Mucosa of stomach (tissue), 1 donor: ENCODE measurements at regions not wholly inside any gene's neighbourhood (a gene's known extent, or its start where the extent isn't known, plus 50 kb on each side); places are given as distances from the start of the nearest gene placed in this dataset.

ENCODE experiments used
- H3K27me3 ChIP-seq: one replicate; pipeline ENCODE4 v1.7.0; 2013; ENCODE audit warnings: mild to moderate bottlenecking, low read length; ENCODE audit not compliant: control insufficient read depth, insufficient read depth
- H3K36me3 ChIP-seq: one replicate; pipeline ENCODE4 v1.7.0; 2013; ENCODE audit warnings: low read length; ENCODE audit not compliant: control insufficient read depth, insufficient read depth
- H3K4me1 ChIP-seq: one replicate; pipeline ENCODE4 v1.7.0; 2013; ENCODE audit warnings: mild to moderate bottlenecking, low read length; ENCODE audit not compliant: control insufficient read depth, insufficient read depth
- H3K4me3 ChIP-seq: one replicate; pipeline ENCODE4 v1.7.0; 2013; ENCODE audit warnings: low read length
- H3K9ac ChIP-seq: one replicate; pipeline ENCODE4 v1.7.0; 2013; ENCODE audit warnings: mild to moderate bottlenecking, low read length, moderate library complexity
- H3K9me3 ChIP-seq: one replicate; pipeline ENCODE4 v1.7.0; 2013; ENCODE audit warnings: mild to moderate bottlenecking, low read length, moderate library complexity; ENCODE audit not compliant: control insufficient read depth
- donor health status: Pancreatic carcinoma.

DNA sequence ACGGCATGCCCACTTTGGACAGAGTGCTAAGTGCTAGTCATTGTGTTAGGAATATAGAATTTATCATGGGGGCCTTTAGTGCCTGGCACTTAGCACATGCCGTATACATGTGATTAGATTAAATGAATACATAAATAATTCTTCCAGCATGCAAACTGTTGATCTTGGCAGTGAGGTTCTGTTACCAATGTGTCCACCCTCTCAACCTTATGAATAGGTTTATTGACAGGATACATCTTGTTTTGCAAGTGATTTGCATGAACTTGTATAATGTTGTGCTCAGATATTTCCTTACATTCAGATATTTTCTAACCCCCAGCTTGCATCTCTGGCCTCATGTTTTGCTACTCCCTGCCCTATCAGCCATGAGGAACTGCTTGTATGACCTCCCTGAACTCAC lies 60.3 kb upstream of the ZNF648 start:
- Histone ChIP-seq H3K4me3 (no peak overlapping the region), H3K9ac (no peak overlapping the region), H3K9me3 (no peaks in the 10 kb centered on the region), H3K4me1 (peaks cover 26% of the 10 kb centered on the region), H3K27me3 (no peaks in the 10 kb centered on the region), H3K36me3 (no peaks in the 10 kb centered on the region)

DNA sequence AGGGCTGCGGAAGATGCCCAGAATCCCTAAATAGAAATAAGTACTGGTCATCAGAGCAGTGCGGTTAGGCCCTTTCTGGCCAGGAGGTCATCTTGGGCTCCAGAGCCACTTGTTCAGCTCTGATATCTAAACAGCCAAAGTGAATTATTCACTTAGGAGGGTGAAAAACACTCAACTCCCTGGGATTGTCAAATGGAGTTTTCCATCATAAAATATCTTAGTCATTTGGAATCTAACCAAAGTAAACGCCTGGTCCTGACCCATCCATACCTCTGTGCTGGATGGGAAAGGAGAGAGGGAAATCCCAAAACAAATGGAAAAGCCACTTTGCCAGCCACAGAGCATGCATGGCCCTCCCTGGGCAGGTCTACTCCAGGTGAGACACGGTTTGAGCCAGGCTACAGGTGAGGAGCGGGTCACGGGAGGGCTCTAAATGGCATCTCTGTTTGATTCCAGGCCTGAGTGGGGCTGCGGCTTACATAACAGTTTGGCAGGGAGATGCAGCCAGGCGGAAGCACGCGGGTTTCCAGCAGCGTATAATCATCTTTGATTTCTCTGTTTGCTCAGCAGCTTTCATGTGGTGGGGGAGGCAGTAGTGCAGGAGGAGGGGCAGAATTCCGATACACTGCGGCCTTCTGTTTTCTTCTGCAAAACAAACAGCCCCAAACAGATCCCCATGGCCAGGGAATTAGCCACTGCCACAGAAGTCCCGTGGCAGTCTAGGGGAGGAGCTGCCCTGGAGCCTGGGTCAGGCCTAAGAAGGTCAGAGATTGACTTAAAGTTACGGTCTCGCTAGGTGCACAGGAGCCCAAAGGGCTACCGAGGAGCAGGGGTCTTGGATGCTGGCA lies 59.1 kb upstream of the ZNF648 start:
- peaks cover 26% of the 10 kb centered on the region for H3K4me1 ChIP-seq
- no peaks in the 10 kb centered on the region for H3K9me3 ChIP-seq
- no peaks in the 10 kb centered on the region for H3K27me3 ChIP-seq
- no peak overlapping the region for H3K9ac ChIP-seq
- no peak overlapping the region for H3K4me3 ChIP-seq
- H3K36me3 ChIP-seq: no peaks in the 10 kb centered on the region

DNA sequence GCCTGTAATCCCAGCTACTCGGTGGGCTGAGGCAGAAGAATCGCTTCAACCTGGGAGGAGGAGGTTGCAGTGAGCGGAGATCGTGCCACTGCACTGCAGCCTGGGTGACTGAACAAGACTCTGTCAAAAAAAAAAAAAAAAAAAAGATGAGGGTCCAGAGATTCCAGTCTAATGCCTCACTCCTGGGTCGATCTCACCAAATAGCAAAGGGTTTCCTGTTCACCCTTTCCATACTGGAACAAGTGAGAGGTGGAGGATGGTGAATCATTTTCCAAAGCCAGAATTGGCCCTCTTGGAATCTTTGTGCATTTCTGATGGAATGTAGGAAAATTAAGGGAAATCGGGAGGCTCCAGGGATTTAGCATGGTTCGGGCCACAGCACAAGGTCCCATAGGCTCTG lies 58.1 kb upstream of the ZNF648 start:
- Histone ChIP-seq H3K36me3 (no peaks in the 10 kb centered on the region), H3K9me3 (no peaks in the 10 kb centered on the region), H3K4me3 (no peak overlapping the region), H3K9ac (no peak overlapping the region), H3K27me3 (no peaks in the 10 kb centered on the region), H3K4me1 (peaks cover 29% of the 10 kb centered on the region)

DNA sequence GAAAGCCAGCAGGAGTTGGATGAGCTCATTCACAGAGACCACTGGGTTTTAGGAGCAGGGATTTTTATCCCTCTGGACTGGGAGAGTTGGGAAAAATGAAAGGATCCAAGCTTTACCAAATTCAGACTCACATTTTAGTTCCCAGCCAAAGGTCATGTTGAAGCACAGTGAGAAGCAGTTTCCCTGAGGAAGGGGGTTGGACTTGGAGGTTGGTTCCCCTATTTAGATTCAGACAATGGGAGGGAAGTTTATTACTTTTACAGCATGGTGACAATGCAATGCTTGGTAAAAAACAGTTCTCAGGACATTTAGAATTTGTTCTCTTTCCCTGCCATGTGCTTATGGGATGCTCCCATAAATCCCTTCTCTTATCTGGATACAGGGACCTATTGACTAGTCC lies 57.3 kb upstream of the ZNF648 start:
- Histone ChIP-seq H3K9me3 (no peaks in the 10 kb centered on the region), H3K36me3 (no peaks in the 10 kb centered on the region), H3K4me1 (peaks cover 37% of the 10 kb centered on the region), H3K27me3 (no peaks in the 10 kb centered on the region), H3K4me3 (no peak overlapping the region), H3K9ac (no peak overlapping the region)

DNA sequence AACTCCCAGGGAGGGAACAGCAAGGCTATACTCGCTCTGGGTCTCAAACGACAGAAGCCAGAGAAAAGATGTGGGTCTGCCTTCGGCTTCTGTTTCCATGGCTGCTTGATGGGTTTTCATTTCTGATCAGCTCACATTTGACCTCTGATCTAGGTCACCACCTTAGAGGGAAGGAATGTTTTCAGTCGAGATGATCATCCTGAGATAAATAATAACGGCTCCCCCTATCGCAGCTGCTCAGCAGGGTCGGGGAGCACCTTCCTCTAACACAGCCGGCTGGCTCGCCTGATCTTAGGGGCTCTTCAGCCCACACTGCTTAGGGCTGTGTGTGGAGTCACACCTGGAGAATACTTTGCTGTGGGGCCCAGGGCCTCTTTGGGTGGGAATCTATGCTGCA lies 53.1 kb upstream of the ZNF648 start:
- Histone ChIP-seq H3K4me3 (no peak overlapping the region), H3K9ac (peak overlapping the region; percentile 54), H3K27me3 (no peaks in the 10 kb centered on the region), H3K9me3 (no peaks in the 10 kb centered on the region), H3K36me3 (no peaks in the 10 kb centered on the region), H3K4me1 (peaks cover 14% of the 10 kb centered on the region)

DNA sequence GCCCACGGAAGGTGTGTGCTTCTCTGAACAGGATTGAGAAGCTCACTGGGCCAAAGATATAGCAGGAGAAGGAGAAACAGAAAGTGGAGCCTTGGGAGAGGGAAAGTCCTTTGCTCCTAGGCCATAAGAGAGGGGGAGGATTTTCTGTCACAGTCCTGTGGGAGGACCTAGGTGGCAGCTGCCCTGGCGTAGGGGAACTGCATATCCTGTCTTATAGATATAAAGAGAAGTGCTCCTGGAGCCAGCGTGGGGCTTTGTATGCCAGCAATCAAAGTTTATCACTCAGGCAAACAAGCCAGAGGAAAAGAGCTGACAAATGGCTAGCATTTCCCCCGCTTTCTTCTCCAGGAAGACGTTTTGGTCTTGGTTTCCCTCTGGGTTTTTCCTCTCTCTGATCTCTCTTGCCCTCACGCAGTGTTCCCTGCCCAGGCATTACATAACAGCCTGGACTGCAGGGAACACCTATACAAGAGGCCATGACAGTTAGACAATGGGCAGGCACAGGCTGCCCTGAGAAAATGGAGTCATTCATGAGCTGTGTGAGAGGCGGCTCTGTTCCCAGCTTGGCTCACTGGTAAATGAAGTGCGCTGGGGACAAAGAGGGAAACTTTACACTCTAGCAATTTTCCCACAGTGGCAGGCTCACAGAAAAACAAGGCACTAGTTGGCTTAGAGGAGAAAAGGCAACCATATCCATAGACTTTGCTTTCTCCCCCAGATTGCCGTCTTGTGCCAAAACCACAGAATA lies 52.5 kb upstream of the ZNF648 start:
- Histone ChIP-seq H3K4me3 (peak overlapping the region; percentile 11), H3K27me3 (no peaks in the 10 kb centered on the region), H3K36me3 (no peaks in the 10 kb centered on the region), H3K9ac (peak overlapping the region; percentile 54), H3K9me3 (no peaks in the 10 kb centered on the region), H3K4me1 (peaks cover 14% of the 10 kb centered on the region)

DNA sequence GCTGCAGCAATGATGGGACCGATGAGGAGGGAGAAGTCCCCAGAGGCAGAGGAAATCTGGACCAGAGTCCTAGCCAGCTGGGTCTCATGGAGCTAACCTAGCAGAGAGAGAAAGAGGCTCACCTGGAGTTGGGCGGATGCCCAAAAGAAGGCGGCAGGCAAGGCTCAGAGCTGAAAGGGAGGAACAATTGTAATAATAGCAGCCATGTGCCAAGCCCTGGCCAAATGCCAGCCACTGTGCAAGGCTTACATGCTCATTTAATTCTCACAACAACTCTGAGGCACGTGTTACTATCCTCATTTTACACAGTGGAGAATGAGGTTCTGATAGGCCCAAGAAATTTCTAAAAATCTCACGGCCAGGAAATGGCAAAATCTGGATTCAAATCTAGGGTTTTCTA lies 50.0 kb upstream of the ZNF648 start:
- H3K36me3 ChIP-seq: no peaks in the 10 kb centered on the region
- H3K4me3 ChIP-seq: no peak overlapping the region
- H3K9me3 ChIP-seq: no peaks in the 10 kb centered on the region
- H3K4me1 ChIP-seq: peaks cover 14% of the 10 kb centered on the region
- no peak overlapping the region for H3K9ac ChIP-seq
- H3K27me3 ChIP-seq: no peaks in the 10 kb centered on the region
